H9 (cell line): ENCODE measurements at regions not wholly inside any gene's neighbourhood (a gene's known extent, or its start where the extent isn't known, plus 50 kb on each side); places are given as distances from the start of the nearest gene placed in this dataset.

Source experiments
- DNase-seq: peaks from one replicate; pipeline ENCODE4 v3.0.0-alpha.2; 2017
- H2AFZ ChIP-seq: one replicate; pipeline ENCODE4 v1.6.1; 2013; ENCODE audit warnings: mild to moderate bottlenecking, low read length, control low read depth, moderate library complexity
- H2AK5ac ChIP-seq: 2 replicates; pipeline ENCODE4 v1.6.1; 2013; ENCODE audit warnings: low read length, control low read depth, mixed read lengths; ENCODE audit not compliant: insufficient read length
- H2BK120ac ChIP-seq: one replicate; pipeline ENCODE4 v1.6.1; 2013; ENCODE audit warnings: low read depth, mild to moderate bottlenecking, low read length, control low read depth, inconsistent platforms; ENCODE audit not compliant: poor library complexity, severe bottlenecking
- H2BK12ac ChIP-seq: 2 replicates; pipeline ENCODE4 v1.6.1; 2013; ENCODE audit warnings: low read length, control low read depth, mixed read lengths, low read depth; ENCODE audit not compliant: insufficient read length
- H2BK15ac ChIP-seq: 2 replicates; pipeline ENCODE4 v1.6.1; 2013; ENCODE audit warnings: low read depth, low read length, control low read depth
- H2BK20ac ChIP-seq: one replicate; pipeline ENCODE4 v1.6.1; 2013; ENCODE audit warnings: low read depth, mild to moderate bottlenecking, low read length, control low read depth, inconsistent platforms; ENCODE audit not compliant: poor library complexity, severe bottlenecking
- H2BK5ac ChIP-seq: 2 replicates; pipeline ENCODE4 v1.6.1; 2013; ENCODE audit warnings: low read length, control low read depth, mixed read lengths; ENCODE audit not compliant: insufficient read length
- H3K14ac ChIP-seq: 2 replicates; pipeline ENCODE4 v1.6.1; 2013; ENCODE audit warnings: low read length, control low read depth; ENCODE audit not compliant: insufficient read depth
- H3K18ac ChIP-seq: 2 replicates; pipeline ENCODE4 v1.6.1; 2013; ENCODE audit warnings: low read depth, mild to moderate bottlenecking, mixed read lengths, low read length, control low read depth; ENCODE audit not compliant: insufficient read length
- H3K23ac ChIP-seq: 2 replicates; pipeline ENCODE4 v1.6.1; 2013; ENCODE audit warnings: low read length, control low read depth, mixed read lengths, low read depth; ENCODE audit not compliant: insufficient read length
- H3K23me2 ChIP-seq: 2 replicates; pipeline ENCODE4 v1.6.1; 2013; ENCODE audit warnings: low read depth, mild to moderate bottlenecking, mixed read lengths, low read length, control low read depth; ENCODE audit not compliant: insufficient read length, poor library complexity, severe bottlenecking
- H3K27ac ChIP-seq: 2 replicates; pipeline ENCODE4 v1.5.1; 2013; ENCODE audit warnings: low read length, control low read depth, mixed read lengths, low read depth; ENCODE audit not compliant: insufficient read length
- H3K27me3 ChIP-seq: 2 replicates; pipeline ENCODE4 v1.6.1; 2013; ENCODE audit warnings: low read length, control low read depth, inconsistent platforms; ENCODE audit not compliant: insufficient read depth
- H3K4ac ChIP-seq: 2 replicates; pipeline ENCODE4 v1.6.1; 2013; ENCODE audit warnings: low read depth, mild to moderate bottlenecking, control low read depth, inconsistent platforms, low read length, moderate library complexity
- H3K4me1 ChIP-seq: 2 replicates; pipeline ENCODE4 v1.6.1; 2013; ENCODE audit warnings: low read length, control low read depth, inconsistent platforms; ENCODE audit not compliant: insufficient read depth
- H3K4me2 ChIP-seq: 2 replicates; pipeline ENCODE4 v1.6.1; 2013; ENCODE audit warnings: low read length, control low read depth, mixed read lengths; ENCODE audit not compliant: insufficient read length, insufficient read depth
- H3K56ac ChIP-seq: 2 replicates; pipeline ENCODE4 v1.6.1; 2013; ENCODE audit warnings: low read depth, mild to moderate bottlenecking, mixed read lengths, low read length, control low read depth; ENCODE audit not compliant: insufficient read length
- H3K79me1 ChIP-seq: 2 replicates; pipeline ENCODE4 v1.6.1; 2013; ENCODE audit warnings: low read depth, mild to moderate bottlenecking, moderate library complexity, low read length, control low read depth, inconsistent platforms; ENCODE audit not compliant: insufficient read depth, poor library complexity, severe bottlenecking
- H3K79me2 ChIP-seq: 2 replicates; pipeline ENCODE4 v1.6.1; 2013; ENCODE audit warnings: low read length, control low read depth, inconsistent platforms; ENCODE audit not compliant: insufficient read depth
- H3K9ac ChIP-seq: 2 replicates; pipeline ENCODE4 v1.6.1; 2013; ENCODE audit warnings: low read length, control low read depth, mixed read lengths; ENCODE audit not compliant: insufficient read length; ENCODE audit errors: extremely low read depth
- H3K9me3 ChIP-seq: one replicate; pipeline ENCODE4 v1.6.1; 2013; ENCODE audit warnings: low read depth, low read length, inconsistent platforms; ENCODE audit not compliant: control insufficient read depth
- H3T11ph ChIP-seq: one replicate; pipeline ENCODE4 v1.6.1; 2013; ENCODE audit warnings: mild to moderate bottlenecking, low read length, control low read depth, inconsistent platforms
- H4K20me1 ChIP-seq: one replicate; pipeline ENCODE4 v1.6.1; 2013; ENCODE audit not compliant: control insufficient read depth, insufficient read length, insufficient read depth
- H4K5ac ChIP-seq: 2 replicates; pipeline ENCODE4 v1.6.1; 2013; ENCODE audit warnings: low read depth, mild to moderate bottlenecking, mixed read lengths, low read length, control low read depth; ENCODE audit not compliant: insufficient read length
- H4K8ac ChIP-seq: replicated peaks from 2 replicates; pipeline ENCODE4 v1.6.1; 2013; ENCODE audit warnings: low read length, control low read depth, mixed read lengths, low read depth; ENCODE audit not compliant: insufficient read length
- H4K91ac ChIP-seq: 2 replicates; pipeline ENCODE4 v1.6.1; 2013; ENCODE audit warnings: low read depth, mild to moderate bottlenecking, moderate library complexity, mixed read lengths, low read length, control low read depth; ENCODE audit not compliant: insufficient read length
- H3K27ac Mint-ChIP-seq, 3 experiments: 2 replicates in 2 of 3; 3 replicates in 1 of 3; pipeline ENCODE4 v1.8.0; 2020 to 2021; ENCODE audit warnings: mixed read lengths in 3 of 3, mild to moderate bottlenecking in 1 of 3, moderate library complexity in 1 of 3
- H3K27me3 Mint-ChIP-seq: 2 replicates; pipeline ENCODE4 v1.8.0; 2021; ENCODE audit warnings: low read depth, mild to moderate bottlenecking, moderate library complexity, mixed read lengths
- H3K36me3 Mint-ChIP-seq, 3 experiments: 2 replicates in 2 of 3; 3 replicates in 1 of 3; pipeline ENCODE4 v1.8.0; 2020 to 2021; ENCODE audit warnings: low read depth in 3 of 3, mixed read lengths in 3 of 3; ENCODE audit not compliant: insufficient read depth in 1 of 3
- H3K4me1 Mint-ChIP-seq, 2 experiments: 2 replicates each; pipeline ENCODE4 v1.8.0; 2020; ENCODE audit warnings: mixed read lengths in 2 of 2
- H3K4me3 Mint-ChIP-seq, 2 experiments: 2 replicates in 1 of 2; 3 replicates in 1 of 2; pipeline ENCODE4 v1.8.0; 2020 to 2021; ENCODE audit warnings: mild to moderate bottlenecking in 2 of 2, mixed read lengths in 2 of 2, moderate library complexity in 1 of 2
- H3K9me3 Mint-ChIP-seq, 2 experiments: 2 replicates in 1 of 2; 3 replicates in 1 of 2; pipeline ENCODE4 v1.8.0; 2020; ENCODE audit warnings: mild to moderate bottlenecking in 2 of 2, mixed read lengths in 2 of 2, moderate library complexity in 1 of 2
- WGBS: extraction: QIAGEN DNeasy Blood & Tissue Kit; methylation state at CpG from one replicate; pipeline ENCODE4 v1.1.7; 2013; ENCODE audit warnings: missing lambda C conversion rate, low lambda C conversion rate, mixed read lengths; ENCODE audit not compliant: insufficient read length; ENCODE audit errors: extremely low coverage; 5-methylcytosine and 5-hydroxymethylcytosine counted together
- TF ChIP-seq, protein P1 (sequence below): fragments of 200-600 bp; sonication (generic); conservative IDR thresholded peaks from 3 replicates; pipeline ENCODE4 v1.8.0; 2021; ENCODE audit warnings: antibody characterized with exemption, mild to moderate bottlenecking

GRCh38 chr16:54488729-54489128 lies 202.1 kb upstream of the IRX3 start:
- Histone ChIP-seq H3K4ac (no peak overlapping the region), H4K5ac (no peak overlapping the region), H2BK5ac (no peak overlapping the region), H4K20me1 (no peaks in the 10 kb centered on the region), H3K79me2 (no peaks in the 10 kb centered on the region), H3K27me3 (no peaks in the 10 kb centered on the region), H3K79me1 (no peaks in the 10 kb centered on the region), H2AK5ac (no peak overlapping the region), H4K91ac (no peak overlapping the region), H2BK12ac (no peak overlapping the region), H3K23ac (no peak overlapping the region), H2BK15ac (no peak overlapping the region), H3K9ac (no peak overlapping the region), H3K4me2 (no peak overlapping the region), H3K4me1 (no peaks in the 10 kb centered on the region), H2BK120ac (no peak overlapping the region), H3T11ph (no peak overlapping the region), H3K9me3 (no peaks in the 10 kb centered on the region), H3K56ac (no peak overlapping the region), H2AFZ (no peak overlapping the region), H3K23me2 (no peaks in the 10 kb centered on the region), H3K14ac (no peak overlapping the region), H2BK20ac (no peak overlapping the region), H3K18ac (no peak overlapping the region), H4K8ac (no peak overlapping the region), H3K27ac (no peak overlapping the region)
- DNase-seq, result no peak
- Mint-ChIP-seq H3K36me3 (no peaks in the 10 kb centered on the region), H3K4me3 (no peak overlapping the region), H3K9me3 (no peaks in the 10 kb centered on the region), H3K4me1 (peaks cover 8 to 9% of the 10 kb centered on the region in 2 experiments; a peak in 3 of 4 replicates), H3K27me3 (peaks cover 3% of the 10 kb centered on the region), H3K27ac (no peak overlapping the region)
- WGBS, result no CpG with 5 or more reads among the region's 3 CpGs
- TF ChIP-seq, protein P1, sequence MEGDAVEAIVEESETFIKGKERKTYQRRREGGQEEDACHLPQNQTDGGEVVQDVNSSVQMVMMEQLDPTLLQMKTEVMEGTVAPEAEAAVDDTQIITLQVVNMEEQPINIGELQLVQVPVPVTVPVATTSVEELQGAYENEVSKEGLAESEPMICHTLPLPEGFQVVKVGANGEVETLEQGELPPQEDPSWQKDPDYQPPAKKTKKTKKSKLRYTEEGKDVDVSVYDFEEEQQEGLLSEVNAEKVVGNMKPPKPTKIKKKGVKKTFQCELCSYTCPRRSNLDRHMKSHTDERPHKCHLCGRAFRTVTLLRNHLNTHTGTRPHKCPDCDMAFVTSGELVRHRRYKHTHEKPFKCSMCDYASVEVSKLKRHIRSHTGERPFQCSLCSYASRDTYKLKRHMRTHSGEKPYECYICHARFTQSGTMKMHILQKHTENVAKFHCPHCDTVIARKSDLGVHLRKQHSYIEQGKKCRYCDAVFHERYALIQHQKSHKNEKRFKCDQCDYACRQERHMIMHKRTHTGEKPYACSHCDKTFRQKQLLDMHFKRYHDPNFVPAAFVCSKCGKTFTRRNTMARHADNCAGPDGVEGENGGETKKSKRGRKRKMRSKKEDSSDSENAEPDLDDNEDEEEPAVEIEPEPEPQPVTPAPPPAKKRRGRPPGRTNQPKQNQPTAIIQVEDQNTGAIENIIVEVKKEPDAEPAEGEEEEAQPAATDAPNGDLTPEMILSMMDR, result no peak
